ENCODE measurements at regions not wholly inside any gene's neighbourhood (a gene's known extent, or its start where the extent isn't known, plus 50 kb on each side); places are given as distances from the start of the nearest gene placed in this dataset.

DNA sequence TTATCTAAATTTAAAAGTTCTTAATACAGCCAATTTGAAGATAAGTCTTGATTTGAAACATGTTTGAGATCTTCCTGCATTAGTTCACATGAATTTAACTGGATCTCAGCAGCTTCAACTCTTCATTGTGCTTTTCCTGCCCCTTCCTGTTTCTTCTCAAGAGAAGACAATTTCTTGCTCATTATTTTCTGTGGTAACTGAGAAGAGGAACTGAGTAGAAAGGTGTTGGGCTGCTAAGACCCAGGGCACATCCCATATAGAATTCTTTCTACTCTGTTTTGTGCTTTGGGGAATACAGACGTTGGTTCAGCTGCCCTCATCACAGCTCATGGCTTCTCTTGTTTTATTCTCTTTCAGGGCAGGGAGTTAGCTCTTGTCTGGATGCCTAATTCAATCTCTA is 110.2 kb downstream of the SNAPC1 start:
- peaks cover 3% of the 10 kb centered on the region for H3K9me3 Mint-ChIP-seq (ENCODE audit: insufficient read depth)
- H2AFZ ChIP-seq (ENCODE audit: insufficient read depth, low read depth, low read length, poor library complexity, severe bottlenecking) = no peak overlapping the region
- no peak overlapping the region for H3K27ac Mint-ChIP-seq
- H3K36me3 ChIP-seq (replicated peaks in 1 of 2; ENCODE audit: control extremely low read depth in 1 of 2, control insufficient read depth in 1 of 2, extremely low read depth in 1 of 2, insufficient read depth in 2 of 2, low read length in 1 of 2) = no peaks in the 10 kb centered on the region
- ChIA-PET POLR2A (no interaction called here), CTCF (interaction anchor here (1.0 to 2.2 kb wide), 4 partner anchors 12 to 254 kb away, joined by 3 to 8 read pairs (median 6); no protein-coding TSS in a partner anchor)
- H3K4me3 ChIP-seq (ENCODE audit: control extremely low read depth in 1 of 5, extremely low read depth in 1 of 5, insufficient read depth in 1 of 5, low read depth in 2 of 5, low read length in 4 of 5) = no peak overlapping the region
- WGBS (ENCODE audit: insufficient coverage) = no CpG with 5 or more reads among the region's 1 CpG
- H3K27ac ChIP-seq (ENCODE audit: low read length in 2 of 2) = no peak overlapping the region
- TF ChIP-seq, protein P1, sequence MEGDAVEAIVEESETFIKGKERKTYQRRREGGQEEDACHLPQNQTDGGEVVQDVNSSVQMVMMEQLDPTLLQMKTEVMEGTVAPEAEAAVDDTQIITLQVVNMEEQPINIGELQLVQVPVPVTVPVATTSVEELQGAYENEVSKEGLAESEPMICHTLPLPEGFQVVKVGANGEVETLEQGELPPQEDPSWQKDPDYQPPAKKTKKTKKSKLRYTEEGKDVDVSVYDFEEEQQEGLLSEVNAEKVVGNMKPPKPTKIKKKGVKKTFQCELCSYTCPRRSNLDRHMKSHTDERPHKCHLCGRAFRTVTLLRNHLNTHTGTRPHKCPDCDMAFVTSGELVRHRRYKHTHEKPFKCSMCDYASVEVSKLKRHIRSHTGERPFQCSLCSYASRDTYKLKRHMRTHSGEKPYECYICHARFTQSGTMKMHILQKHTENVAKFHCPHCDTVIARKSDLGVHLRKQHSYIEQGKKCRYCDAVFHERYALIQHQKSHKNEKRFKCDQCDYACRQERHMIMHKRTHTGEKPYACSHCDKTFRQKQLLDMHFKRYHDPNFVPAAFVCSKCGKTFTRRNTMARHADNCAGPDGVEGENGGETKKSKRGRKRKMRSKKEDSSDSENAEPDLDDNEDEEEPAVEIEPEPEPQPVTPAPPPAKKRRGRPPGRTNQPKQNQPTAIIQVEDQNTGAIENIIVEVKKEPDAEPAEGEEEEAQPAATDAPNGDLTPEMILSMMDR (IDR thresholded peaks at IDR 0.05) = no peak
- TF ChIP-seq EZH2 (IDR thresholded peaks at IDR 0.05; ENCODE audit: borderline replicate concordance, insufficient read depth, low read depth, low read length, poor library complexity, severe bottlenecking) = no peak
- H3K4me2 ChIP-seq (replicated peaks; ENCODE audit: low read depth, low read length, poor library complexity, severe bottlenecking) = peak overlapping the region; percentile 36
- no peak overlapping the region for H3K4me3 Mint-ChIP-seq
- H3K27me3 ChIP-seq (replicated peaks in 1 of 4; ENCODE audit: control extremely low read depth in 1 of 4, control insufficient read depth in 3 of 4, insufficient read depth in 4 of 4, low read length in 3 of 4) = peaks cover 0 to 5% (median 2%) of the 10 kb centered on the region in 4 experiments
- H3K4me1 ChIP-seq (ENCODE audit: control insufficient read depth in 2 of 2, insufficient read depth in 2 of 2, low read length in 2 of 2) = peaks cover 9 to 16% of the 10 kb centered on the region in 2 donors
- no peak overlapping the region for H3K9ac ChIP-seq (ENCODE audit: low read length)
- DNase-seq (peak; percentile 63), ATAC-seq (ENCODE audit: low read depth) (peak; percentile 73)
- no peaks in the 10 kb centered on the region for H4K20me1 ChIP-seq (ENCODE audit: control insufficient read depth, insufficient read depth, low read length, poor library complexity, severe bottlenecking)
- H3K4me1 Mint-ChIP-seq = peaks cover 21% of the 10 kb centered on the region
- intact Hi-C loops (cut with micrococcal nuclease) = loop anchor here (2.0 kb wide), 1 partner anchor 18 kb away; no protein-coding TSS in a partner anchor
- peaks cover 0 to 15% (median 8%) of the 10 kb centered on the region in 3 donors for H3K9me3 ChIP-seq (ENCODE audit: control extremely low read depth in 1 of 3, control insufficient read depth in 2 of 3, insufficient read depth in 1 of 3, low read length in 2 of 3)
- no peaks in the 10 kb centered on the region for H3K79me2 ChIP-seq (ENCODE audit: control insufficient read depth, insufficient read depth, low read length)
- H3K27me3 Mint-ChIP-seq = peaks cover 11% of the 10 kb centered on the region

DNA sequence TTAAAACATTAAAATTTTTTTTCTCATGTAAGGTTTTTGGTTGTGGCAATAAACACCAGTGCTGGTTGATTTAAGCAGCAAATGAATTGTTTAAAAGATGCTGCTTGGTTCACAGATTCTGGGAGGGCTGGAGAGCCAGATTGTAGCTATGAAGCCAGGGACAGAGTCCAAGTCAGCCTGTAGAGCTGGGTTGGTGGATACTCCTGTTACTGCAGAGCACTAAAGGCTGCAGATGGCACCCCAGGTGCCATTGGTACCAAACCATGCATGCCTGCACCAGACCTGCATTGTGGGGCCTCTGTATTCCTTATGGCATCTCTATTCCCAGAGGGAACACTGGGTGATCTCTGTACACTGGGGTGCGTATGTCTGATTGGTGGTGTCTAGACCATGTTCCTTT is 113.3 kb downstream of the SNAPC1 start:
- peaks cover 0 to 5% (median 4%) of the 10 kb centered on the region in 3 donors for H3K9me3 ChIP-seq (ENCODE audit: control extremely low read depth in 1 of 3, control insufficient read depth in 2 of 3, insufficient read depth in 1 of 3, low read length in 2 of 3)

More for the DNA sequence above, 113.3 kb downstream of the SNAPC1 start:
- H3K79me2 ChIP-seq (ENCODE audit: control insufficient read depth, insufficient read depth, low read length) = no peaks in the 10 kb centered on the region
- Mint-ChIP-seq H3K27ac (no peak overlapping the region), H3K27me3 (peaks cover 24% of the 10 kb centered on the region), H3K4me1 (peaks cover 15% of the 10 kb centered on the region), H3K9me3 (ENCODE audit: insufficient read depth) (no peaks in the 10 kb centered on the region), H3K4me3 (no peak overlapping the region)
- 83% methylated on average over 1 of the region's 1 CpG for WGBS (ENCODE audit: insufficient coverage)
- ATAC-seq (ENCODE audit: low read depth) = no peak
- H2AFZ ChIP-seq (ENCODE audit: insufficient read depth, low read depth, low read length, poor library complexity, severe bottlenecking) = no peak overlapping the region
- no peak for DNase-seq
- ChIA-PET POLR2A (no interaction called here), CTCF (interaction anchor here (1.3 to 3.0 kb wide), 4 partner anchors 10 to 38 kb away, joined by 3 to 6 read pairs (median 4); no protein-coding TSS in a partner anchor)
- H3K4me3 ChIP-seq (ENCODE audit: control extremely low read depth in 1 of 5, extremely low read depth in 1 of 5, insufficient read depth in 1 of 5, low read depth in 2 of 5, low read length in 4 of 5) = no peak overlapping the region
- TF ChIP-seq, protein P1 (IDR thresholded peaks at IDR 0.05) = no peak
- TF ChIP-seq EZH2 (IDR thresholded peaks at IDR 0.05; ENCODE audit: borderline replicate concordance, insufficient read depth, low read depth, low read length, poor library complexity, severe bottlenecking) = no peak
- H3K4me1 ChIP-seq (ENCODE audit: control insufficient read depth in 2 of 2, insufficient read depth in 2 of 2, low read length in 2 of 2) = peaks cover 7 to 11% of the 10 kb centered on the region in 2 donors
- no peaks in the 10 kb centered on the region for H4K20me1 ChIP-seq (ENCODE audit: control insufficient read depth, insufficient read depth, low read length, poor library complexity, severe bottlenecking)
- no peak overlapping the region for H3K9ac ChIP-seq (ENCODE audit: low read length)
- H3K27me3 ChIP-seq (replicated peaks in 1 of 4; ENCODE audit: control extremely low read depth in 1 of 4, control insufficient read depth in 3 of 4, insufficient read depth in 4 of 4, low read length in 3 of 4) = peaks cover 0 to 5% (median 2%) of the 10 kb centered on the region in 4 experiments
- no peak overlapping the region for H3K4me2 ChIP-seq (replicated peaks; ENCODE audit: low read depth, low read length, poor library complexity, severe bottlenecking)
- no peak overlapping the region for H3K27ac ChIP-seq (ENCODE audit: low read length in 2 of 2)
- intact Hi-C loops (cut with micrococcal nuclease) = no loop called here
- H3K36me3 ChIP-seq (replicated peaks in 1 of 2; ENCODE audit: control extremely low read depth in 1 of 2, control insufficient read depth in 1 of 2, extremely low read depth in 1 of 2, insufficient read depth in 2 of 2, low read length in 1 of 2) = no peaks in the 10 kb centered on the region
